Nephron (organoid): ENCODE measurements at regions not wholly inside any gene's neighbourhood (a gene's known extent, or its start where the extent isn't known, plus 50 kb on each side); places are given as distances from the start of the nearest gene placed in this dataset.
"Not testable (repeated sequence)": the region's sequence is repeated elsewhere in the genome, so short reads cannot be mapped to it uniquely, and the experiment has no call there.

ENCODE experiments used
- H3K27ac Mint-ChIP-seq, 3 experiments: 2 replicates each; pipeline ENCODE4 v1.8.0; 2020; ENCODE audit warnings: mixed read lengths in 3 of 3, mild to moderate bottlenecking in 2 of 3, moderate library complexity in 1 of 3
- H3K27me3 Mint-ChIP-seq: 2 replicates; pipeline ENCODE4 v1.8.0; 2021; ENCODE audit warnings: low read depth, mild to moderate bottlenecking, moderate library complexity, mixed read lengths
- H3K36me3 Mint-ChIP-seq: 2 replicates; pipeline ENCODE4 v1.8.0; 2020; ENCODE audit warnings: low read depth, mixed read lengths
- H3K4me1 Mint-ChIP-seq: 2 replicates; pipeline ENCODE4 v1.8.0; 2020; ENCODE audit warnings: mixed read lengths
- H3K4me3 Mint-ChIP-seq, 3 experiments: 2 replicates each; pipeline ENCODE4 v1.8.0; 2020; ENCODE audit warnings: mild to moderate bottlenecking in 3 of 3, mixed read lengths in 3 of 3, moderate library complexity in 2 of 3
- H3K9me3 Mint-ChIP-seq: 2 replicates; pipeline ENCODE4 v1.8.0; 2020; ENCODE audit warnings: mixed read lengths
- CTCF ChIP-seq, 3 experiments: fragments of 200-600 bp; sonication (generic); IDR thresholded peaks; one replicate each; pipeline ENCODE4 v1.5.0; 2021; ENCODE audit warnings: antibody characterized with exemption in 3 of 3; ENCODE audit not compliant: unreplicated experiment in 3 of 3

DNA sequence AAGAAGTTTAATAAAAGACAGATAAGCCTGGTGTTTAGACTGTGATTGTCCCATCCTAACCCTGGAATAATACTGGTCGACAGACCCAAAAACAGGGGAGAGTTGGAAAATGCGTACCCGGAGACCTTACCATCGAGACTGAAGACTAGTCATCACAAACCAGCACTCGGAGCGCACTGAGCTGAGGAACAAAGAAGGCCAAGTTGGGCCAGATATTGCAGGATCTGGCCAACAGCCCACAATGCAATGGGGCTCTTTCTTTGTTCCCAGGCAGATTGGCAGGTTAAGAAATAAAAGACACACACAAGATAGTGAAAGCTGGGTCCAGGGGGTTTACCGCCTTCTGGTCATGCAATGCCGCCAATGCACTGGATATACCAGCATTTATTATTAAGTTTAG lies 188.7 kb upstream of the RAI14 start:
- Mint-ChIP-seq H3K9me3 (peaks cover 11% of the 10 kb centered on the region), H3K27me3 (no peaks in the 10 kb centered on the region), H3K27ac (peak overlapping the region in 2 of 3 experiments; percentile 90 to 96), H3K4me3 (no peak overlapping the region), H3K36me3 (no peaks in the 10 kb centered on the region), H3K4me1 (peaks cover 20% of the 10 kb centered on the region)
- TF ChIP-seq CTCF (IDR thresholded peaks at IDR 0.05; ENCODE audit: unreplicated experiment in 3 of 3): no peak

DNA sequence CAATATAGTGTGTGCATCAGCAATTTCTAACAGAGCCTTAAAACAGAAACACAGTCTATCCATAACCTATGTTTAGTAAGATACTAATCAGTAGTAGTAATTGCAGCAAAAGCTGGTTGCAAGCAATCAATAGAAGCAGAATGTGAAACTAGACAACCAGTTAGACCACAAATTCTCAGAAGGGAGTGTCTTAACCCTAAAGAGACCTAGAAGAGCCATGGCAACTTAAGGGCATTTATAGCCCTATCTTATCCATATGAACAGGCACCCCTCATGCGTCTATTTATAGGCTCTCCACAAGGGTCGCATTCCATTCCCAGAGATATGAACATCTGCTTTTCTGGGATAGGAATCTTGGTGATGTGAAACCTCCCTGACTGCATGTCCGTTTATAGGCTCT lies 188.1 kb upstream of the RAI14 start:
- Mint-ChIP-seq H3K9me3 (peaks cover 11% of the 10 kb centered on the region), H3K4me1 (peaks cover 20% of the 10 kb centered on the region)
- H3K27ac Mint-ChIP-seq, H3K27me3 Mint-ChIP-seq, H3K4me3 Mint-ChIP-seq, H3K36me3 Mint-ChIP-seq: not testable (repeated sequence)

- Mint-ChIP-seq H3K9me3 (peaks cover 11% of the 10 kb centered on the region), H3K27ac (no peak overlapping the region), H3K4me1 (peaks cover 24% of the 10 kb centered on the region), H3K27me3 (no peaks in the 10 kb centered on the region), H3K4me3 (no peak overlapping the region), H3K36me3 (no peaks in the 10 kb centered on the region)
- TF ChIP-seq CTCF (IDR thresholded peaks at IDR 0.05; ENCODE audit: unreplicated experiment in 3 of 3): no peak
These were observed 186.2 kb upstream of the RAI14 start for GRCh38 chr5:34469971-34470370.

DNA sequence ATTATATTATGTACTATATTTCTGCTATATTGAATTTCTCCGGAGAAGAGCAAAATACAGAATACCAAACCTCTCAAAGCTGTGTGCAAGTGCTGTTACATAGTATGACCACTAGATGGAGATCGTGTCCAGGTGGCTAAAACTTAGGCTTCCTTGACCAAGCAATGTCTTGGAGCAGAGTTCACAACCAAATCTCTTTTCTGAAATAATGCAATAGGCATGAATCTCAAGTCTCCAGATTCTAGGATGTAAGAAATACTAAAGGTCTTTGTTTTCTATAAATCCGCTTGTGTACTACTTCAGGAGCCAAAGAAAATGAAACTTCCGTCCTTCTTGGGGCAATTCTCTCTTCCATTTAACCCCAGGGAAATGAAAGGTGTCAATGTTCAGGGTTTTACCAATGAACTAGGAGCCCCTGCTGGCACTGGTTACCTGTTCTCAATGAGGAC lies 181.5 kb upstream of the RAI14 start:
- Mint-ChIP-seq H3K36me3 (no peaks in the 10 kb centered on the region), H3K27me3 (no peaks in the 10 kb centered on the region), H3K4me3 (no peak overlapping the region), H3K27ac (peak overlapping the region in 1 of 3 experiments; percentile 44), H3K9me3 (peaks cover 10% of the 10 kb centered on the region), H3K4me1 (peaks cover 4% of the 10 kb centered on the region)
- TF ChIP-seq CTCF (IDR thresholded peaks at IDR 0.05; ENCODE audit: unreplicated experiment in 3 of 3): peak; percentile 90 to 99 (median 98)

- H3K27me3 Mint-ChIP-seq: peaks cover 4% of the 10 kb centered on the region
- peaks cover 4% of the 10 kb centered on the region for H3K4me1 Mint-ChIP-seq
- no peak overlapping the region for H3K4me3 Mint-ChIP-seq
- peaks cover 4% of the 10 kb centered on the region for H3K9me3 Mint-ChIP-seq
- no peak for TF ChIP-seq CTCF (IDR thresholded peaks at IDR 0.05; ENCODE audit: unreplicated experiment in 3 of 3)
- H3K36me3 Mint-ChIP-seq: no peaks in the 10 kb centered on the region
- no peak overlapping the region for H3K27ac Mint-ChIP-seq
These were observed 180.7 kb upstream of the RAI14 start for GRCh38 chr5:34475249-34475966.

DNA sequence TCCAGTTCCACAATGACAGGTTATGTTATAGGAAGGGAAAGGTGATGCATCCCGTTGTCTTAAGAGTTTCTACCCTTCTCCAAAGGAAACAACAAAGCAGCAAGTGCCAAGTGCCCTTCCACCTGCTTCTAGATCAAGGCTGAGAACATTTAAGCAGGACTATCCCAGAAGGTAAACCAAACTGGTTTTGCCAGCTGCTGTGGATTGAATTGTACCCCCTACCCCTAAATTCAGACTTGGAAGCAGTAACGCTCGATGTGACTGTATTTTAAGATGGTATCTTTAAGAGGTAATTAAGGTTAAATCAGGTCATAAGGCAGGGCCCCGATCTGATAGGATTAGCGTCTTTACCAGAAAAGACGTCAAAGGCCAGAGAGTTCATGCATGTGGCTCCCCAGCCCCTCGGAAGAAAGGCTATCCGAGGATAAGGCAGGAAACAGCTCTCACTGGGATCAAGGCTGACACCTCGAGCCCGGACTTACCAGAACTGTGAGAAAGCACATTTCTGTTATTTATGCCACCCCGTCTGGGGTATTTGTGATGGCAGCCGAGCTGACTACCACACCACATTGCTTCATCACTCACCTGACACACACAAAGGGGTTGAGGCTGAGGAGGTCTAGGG lies 179.1 kb upstream of the RAI14 start:
- no peak for TF ChIP-seq CTCF (IDR thresholded peaks at IDR 0.05; ENCODE audit: unreplicated experiment in 3 of 3)
- H3K27me3 Mint-ChIP-seq: peaks cover 4% of the 10 kb centered on the region
- H3K9me3 Mint-ChIP-seq: peaks cover 9% of the 10 kb centered on the region
- H3K4me1 Mint-ChIP-seq: peaks cover 4% of the 10 kb centered on the region
- no peak overlapping the region for H3K27ac Mint-ChIP-seq
- H3K4me3 Mint-ChIP-seq: no peak overlapping the region
- H3K36me3 Mint-ChIP-seq: no peaks in the 10 kb centered on the region
